ENCODE measurements at regions not wholly inside any gene's neighbourhood (a gene's known extent, or its start where the extent isn't known, plus 50 kb on each side); places are given as distances from the start of the nearest gene placed in this dataset.

GRCh38 chr20:39654171-39654570, 692.0 kb downstream of the DHX35 start:
- Histone ChIP-seq H3K27me3 (no peaks in the 10 kb centered on the region), H3K27ac (no peak overlapping the region), H3K36me3 (replicated peaks in 1 of 2; ENCODE audit: insufficient read depth in 1 of 2, low read depth in 2 of 2) (no peaks in the 10 kb centered on the region), H3K4me1 (no peaks in the 10 kb centered on the region), H3K9me3 (no peaks in the 10 kb centered on the region), H3K4me3 (no peak overlapping the region)
- WGBS, 2 donors = 64 to 69% methylated on average over 4 of the region's 4 CpGs
- no peak for ATAC-seq
- intact Hi-C loops (cut with DNase I) = no loop called here
- TF ChIP-seq POLR2A (IDR thresholded peaks at IDR 0.05) = no peak
- TF ChIP-seq, protein P1, sequence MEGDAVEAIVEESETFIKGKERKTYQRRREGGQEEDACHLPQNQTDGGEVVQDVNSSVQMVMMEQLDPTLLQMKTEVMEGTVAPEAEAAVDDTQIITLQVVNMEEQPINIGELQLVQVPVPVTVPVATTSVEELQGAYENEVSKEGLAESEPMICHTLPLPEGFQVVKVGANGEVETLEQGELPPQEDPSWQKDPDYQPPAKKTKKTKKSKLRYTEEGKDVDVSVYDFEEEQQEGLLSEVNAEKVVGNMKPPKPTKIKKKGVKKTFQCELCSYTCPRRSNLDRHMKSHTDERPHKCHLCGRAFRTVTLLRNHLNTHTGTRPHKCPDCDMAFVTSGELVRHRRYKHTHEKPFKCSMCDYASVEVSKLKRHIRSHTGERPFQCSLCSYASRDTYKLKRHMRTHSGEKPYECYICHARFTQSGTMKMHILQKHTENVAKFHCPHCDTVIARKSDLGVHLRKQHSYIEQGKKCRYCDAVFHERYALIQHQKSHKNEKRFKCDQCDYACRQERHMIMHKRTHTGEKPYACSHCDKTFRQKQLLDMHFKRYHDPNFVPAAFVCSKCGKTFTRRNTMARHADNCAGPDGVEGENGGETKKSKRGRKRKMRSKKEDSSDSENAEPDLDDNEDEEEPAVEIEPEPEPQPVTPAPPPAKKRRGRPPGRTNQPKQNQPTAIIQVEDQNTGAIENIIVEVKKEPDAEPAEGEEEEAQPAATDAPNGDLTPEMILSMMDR (IDR thresholded peaks at IDR 0.05) = no peak
- no peak for DNase-seq

DNA sequence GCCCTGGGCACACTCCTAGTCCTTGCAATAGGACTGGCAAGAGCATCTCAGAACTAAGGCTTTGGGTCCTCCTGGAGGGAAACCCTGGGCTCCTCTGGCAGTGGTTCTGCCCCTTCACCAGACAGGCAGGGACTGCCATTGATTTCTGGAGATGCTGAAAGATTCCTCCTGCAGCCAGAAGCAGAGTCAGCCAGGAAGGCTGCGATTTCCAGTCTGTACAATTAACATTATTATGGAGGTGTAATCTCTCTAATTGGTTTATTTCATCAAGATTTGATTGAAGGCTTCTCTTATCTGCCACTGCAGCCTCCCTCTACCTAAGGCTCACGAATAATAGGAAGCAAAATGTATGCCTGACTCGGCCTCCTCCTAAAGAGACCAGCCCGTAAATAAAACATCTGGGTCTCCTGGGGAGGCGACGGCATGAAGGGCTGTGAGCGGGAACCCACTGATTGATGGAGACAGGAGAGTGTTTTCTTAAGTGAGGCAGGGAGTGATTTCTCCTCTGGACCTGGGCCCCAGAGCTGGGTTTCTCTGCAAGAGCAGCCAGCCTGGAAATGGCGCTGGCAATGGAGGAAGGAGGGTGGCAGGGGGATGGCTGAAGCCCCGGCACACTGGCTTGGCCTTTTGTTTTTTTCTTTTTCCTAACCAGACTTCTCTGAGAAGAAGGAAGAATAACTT, 689.6 kb downstream of the DHX35 start:
- no peaks in the 10 kb centered on the region for H3K4me1 ChIP-seq
- no peak overlapping the region for H3K4me3 ChIP-seq
- intact Hi-C loops (cut with DNase I) = no loop called here
- no peaks in the 10 kb centered on the region for H3K9me3 ChIP-seq
- H3K36me3 ChIP-seq (replicated peaks in 1 of 2; ENCODE audit: insufficient read depth in 1 of 2, low read depth in 2 of 2) = no peaks in the 10 kb centered on the region
- no peak for ATAC-seq
- no peak for DNase-seq
- WGBS, 2 donors = 44 to 62% methylated on average over 9 of the region's 9 CpGs
- H3K27me3 ChIP-seq = no peaks in the 10 kb centered on the region
- TF ChIP-seq, protein P1 (IDR thresholded peaks at IDR 0.05) = no peak
- no peak for TF ChIP-seq POLR2A (IDR thresholded peaks at IDR 0.05)
- no peak overlapping the region for H3K27ac ChIP-seq

DNA sequence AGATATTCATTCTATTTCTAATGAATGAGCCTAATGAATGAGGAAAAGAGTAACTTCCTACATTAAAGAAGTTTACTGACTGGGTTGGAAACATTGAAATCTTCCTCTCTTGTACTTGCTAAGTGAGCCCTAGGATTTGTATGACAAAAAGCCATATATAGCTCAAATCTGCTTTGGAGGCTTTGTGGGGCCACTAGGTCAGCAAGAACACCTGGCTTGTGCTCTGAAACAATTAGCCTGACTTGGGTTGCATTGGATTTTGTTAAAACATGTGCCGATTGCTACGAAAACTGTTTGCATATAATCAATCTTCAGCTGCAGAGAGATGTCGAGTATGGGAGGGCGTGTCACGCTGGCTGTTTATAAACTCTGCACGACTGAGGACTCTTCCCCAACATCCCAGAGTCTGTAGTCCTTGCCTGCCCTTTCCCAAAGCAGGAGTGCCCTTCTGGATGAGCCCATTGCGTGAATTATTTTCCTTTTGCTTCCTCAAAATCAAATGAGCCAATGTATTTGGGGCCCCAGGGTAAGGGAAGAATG, 684.8 kb downstream of the DHX35 start:
- intact Hi-C loops (cut with DNase I) = no loop called here
- no peaks in the 10 kb centered on the region for H3K9me3 ChIP-seq
- DNase-seq = no peak
- no peak overlapping the region for H3K27ac ChIP-seq
- 41 to 43% methylated on average over 7 of the region's 7 CpGs for WGBS, 2 donors
- TF ChIP-seq, protein P1 (IDR thresholded peaks at IDR 0.05) = no peak
- no peaks in the 10 kb centered on the region for H3K36me3 ChIP-seq (replicated peaks in 1 of 2; ENCODE audit: insufficient read depth in 1 of 2, low read depth in 2 of 2)
- H3K4me1 ChIP-seq = no peaks in the 10 kb centered on the region
- ATAC-seq = no peak
- H3K27me3 ChIP-seq = no peaks in the 10 kb centered on the region
- no peak overlapping the region for H3K4me3 ChIP-seq

DNA sequence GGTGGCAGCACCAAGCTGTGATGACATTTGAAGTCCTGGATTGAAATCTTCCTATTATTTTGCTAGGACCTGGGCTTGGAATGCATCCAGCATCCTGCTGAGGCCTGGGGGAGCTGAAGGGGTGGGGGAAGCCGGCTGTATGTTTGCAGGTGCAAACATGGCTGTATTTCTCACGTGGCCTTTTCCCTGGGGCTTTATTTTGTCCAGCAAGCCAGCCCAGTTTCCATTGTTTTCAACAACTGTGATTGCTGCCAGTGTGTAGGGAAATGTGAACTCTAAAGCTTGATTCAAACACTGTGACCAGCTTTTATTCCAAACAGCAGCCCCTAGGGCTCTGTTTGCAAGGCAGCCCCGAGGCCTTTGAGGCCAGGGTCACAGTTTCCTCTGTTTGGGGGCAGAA, 683.0 kb downstream of the DHX35 start:
- Histone ChIP-seq H3K4me3 (no peak overlapping the region), H3K27ac (no peak overlapping the region), H3K9me3 (no peaks in the 10 kb centered on the region), H3K36me3 (replicated peaks in 1 of 2; ENCODE audit: insufficient read depth in 1 of 2, low read depth in 2 of 2) (no peaks in the 10 kb centered on the region), H3K27me3 (no peaks in the 10 kb centered on the region), H3K4me1 (no peaks in the 10 kb centered on the region)
- no peak for DNase-seq
- no peak for ATAC-seq
- TF ChIP-seq POLR2A (IDR thresholded peaks at IDR 0.05) = no peak
- TF ChIP-seq, protein P1 (IDR thresholded peaks at IDR 0.05) = no peak
- intact Hi-C loops (cut with DNase I) = no loop called here
- 10 to 15% methylated on average over 3 of the region's 3 CpGs for WGBS, 2 donors

DNA sequence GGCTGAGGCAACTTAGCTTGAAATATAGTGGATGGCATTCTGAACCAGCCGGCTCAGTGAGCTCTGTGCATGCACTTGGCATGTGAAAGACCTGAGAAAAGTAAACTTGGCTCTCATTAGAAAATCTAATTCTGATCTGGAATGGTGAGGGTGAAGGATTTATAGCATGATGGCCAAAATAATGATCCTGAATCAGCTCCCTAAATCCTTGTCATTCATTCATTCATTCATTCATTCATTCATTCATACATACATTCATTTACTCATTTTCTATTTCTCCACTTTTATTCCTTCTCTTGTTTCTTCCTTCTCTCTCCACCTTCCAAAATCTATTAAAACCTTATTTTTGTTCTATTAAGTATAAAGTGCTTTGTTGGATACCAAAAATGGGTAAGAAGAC, 681.1 kb downstream of the DHX35 start:
- WGBS, 2 donors = 43 to 44% methylated on average over 1 of the region's 1 CpG
- ATAC-seq = no peak
- Histone ChIP-seq H3K36me3 (replicated peaks in 1 of 2; ENCODE audit: insufficient read depth in 1 of 2, low read depth in 2 of 2) (no peaks in the 10 kb centered on the region), H3K9me3 (no peaks in the 10 kb centered on the region), H3K27me3 (no peaks in the 10 kb centered on the region), H3K4me3 (no peak overlapping the region), H3K27ac (no peak overlapping the region), H3K4me1 (no peaks in the 10 kb centered on the region)
- intact Hi-C loops (cut with DNase I) = no loop called here
- no peak for DNase-seq
- no peak for TF ChIP-seq POLR2A (IDR thresholded peaks at IDR 0.05)

Measured in body of pancreas (tissue), 4 donors.